ENCODE measurements at regions not wholly inside any gene's neighbourhood (a gene's known extent, or its start where the extent isn't known, plus 50 kb on each side); places are given as distances from the start of the nearest gene placed in this dataset.

DNA sequence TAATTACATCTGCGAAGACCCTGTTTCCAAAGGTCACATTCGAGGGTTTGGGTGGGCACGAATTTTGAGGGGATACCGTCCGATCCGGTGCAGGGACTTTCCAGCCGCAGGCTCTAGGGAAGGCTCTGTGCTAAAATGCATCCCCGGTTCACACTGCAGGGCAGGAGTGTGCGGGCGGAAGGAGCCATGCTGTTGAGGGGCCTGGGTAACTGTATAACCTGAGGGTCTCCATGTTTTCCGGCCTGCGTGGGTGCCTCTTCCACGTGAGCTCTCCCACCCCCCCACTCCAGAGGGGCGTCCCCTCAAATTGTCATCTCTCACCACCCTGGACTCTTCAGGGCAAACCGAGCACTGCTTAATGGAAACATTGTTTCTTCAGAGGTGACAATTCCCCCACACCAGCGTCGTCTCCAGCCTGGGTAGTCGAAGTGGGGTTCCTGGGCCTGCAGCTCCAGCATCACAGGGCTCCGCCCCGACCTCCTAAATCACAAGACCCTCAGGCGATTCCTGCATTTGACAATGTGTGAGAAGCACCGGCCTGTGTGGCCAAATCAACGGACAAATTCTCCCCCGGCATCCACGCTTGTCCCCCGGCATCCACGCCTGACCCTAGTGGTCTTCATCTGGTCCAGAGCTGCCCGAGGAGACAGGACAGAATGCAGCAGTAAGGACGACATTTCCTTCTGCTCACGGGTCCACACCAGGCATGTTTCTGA lies 51.2 kb downstream of the FOXL3 start:
- Histone ChIP-seq H3K36me3 (no peaks in the 10 kb centered on the region), H3K27me3 (no peaks in the 10 kb centered on the region), H3K27ac (peak overlapping the region in 8 of 10 donors; percentile 55 to 77 (median 70)), H3K4me1 (peaks cover 0 to 25% (median 10%) of the 10 kb centered on the region in 9 donors), H3K4me3 (no peak overlapping the region), H3K9me3 (peaks cover 0 to 13% (median 0%) of the 10 kb centered on the region in 11 donors)
- ATAC-seq (no peak), DNase-seq (peak in 1 of 2 donors; percentile 4)
- no peak for TF ChIP-seq CTCF (IDR thresholded peaks at IDR 0.05)
- intact Hi-C loops (cut with DNase I) = no loop called here
- WGBS, 2 donors = 90 to 91% methylated on average over 30 of the region's 30 CpGs

DNA sequence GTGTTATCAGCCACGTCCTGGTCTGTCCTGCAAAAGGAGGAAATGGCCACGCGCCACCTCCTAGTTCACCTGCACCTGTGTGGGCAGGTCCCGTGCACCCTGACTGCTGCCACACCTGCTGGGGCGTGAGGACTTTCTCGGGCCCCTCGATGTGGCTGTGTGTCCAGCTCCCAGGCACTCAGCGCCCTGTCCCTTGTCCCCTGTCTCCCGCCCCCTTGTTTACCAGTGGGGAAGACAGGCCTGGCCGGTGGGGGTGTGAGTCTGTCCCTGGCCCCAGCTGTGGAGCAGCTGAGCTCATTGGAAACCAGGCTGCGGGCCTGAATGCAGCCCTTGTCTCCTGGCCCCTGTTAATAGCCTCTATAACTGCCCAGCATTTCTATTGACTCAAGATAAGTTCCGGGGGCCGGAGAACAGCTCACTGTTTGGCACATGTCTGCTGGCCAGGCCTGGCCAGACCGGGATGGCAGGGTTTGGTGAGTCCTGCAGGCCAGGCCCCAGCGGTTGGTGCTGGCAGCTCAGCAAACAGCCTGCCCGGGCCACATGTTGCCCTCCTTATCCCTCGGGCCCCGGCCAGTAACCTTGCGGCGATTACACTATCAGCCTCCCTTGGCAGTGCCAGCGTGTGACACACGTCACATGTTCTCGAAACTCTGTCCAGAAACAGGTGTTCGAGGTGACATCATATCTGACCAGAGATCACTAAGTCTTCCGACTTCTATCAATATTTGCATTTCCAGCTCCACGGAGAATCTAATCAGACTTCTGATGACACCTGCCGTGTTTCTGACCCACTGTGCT lies 52.1 kb downstream of the FOXL3 start:
- Histone ChIP-seq H3K27me3 (no peaks in the 10 kb centered on the region), H3K36me3 (no peaks in the 10 kb centered on the region), H3K4me1 (peaks cover 0 to 25% (median 10%) of the 10 kb centered on the region in 9 donors), H3K4me3 (no peak overlapping the region), H3K9me3 (peaks cover 0 to 14% (median 0%) of the 10 kb centered on the region in 11 donors), H3K27ac (peak overlapping the region; percentile 7 to 77 (median 69))
- WGBS, 2 donors = 58 to 60% methylated on average over 27 of the region's 27 CpGs
- DNase-seq (peak; percentile 40 to 57), ATAC-seq (peak; percentile 55 to 89 (median 80))
- no peak for TF ChIP-seq CTCF (IDR thresholded peaks at IDR 0.05)
- intact Hi-C loops (cut with DNase I) = no loop called here

GRCh38 chr7:342681-343216 lies 52.8 kb downstream of the FOXL3 start:
- no peak for TF ChIP-seq CTCF (IDR thresholded peaks at IDR 0.05)
- DNase-seq = peak in 1 of 2 donors; percentile 4
- Histone ChIP-seq H3K9me3 (peaks cover 0 to 14% (median 0%) of the 10 kb centered on the region in 11 donors), H3K27me3 (no peaks in the 10 kb centered on the region), H3K36me3 (no peaks in the 10 kb centered on the region), H3K27ac (peak overlapping the region in 9 of 10 donors; percentile 7 to 77 (median 70)), H3K4me3 (no peak overlapping the region), H3K4me1 (peaks cover 0 to 25% (median 10%) of the 10 kb centered on the region in 9 donors)
- 81 to 88% methylated on average over 10 of the region's 10 CpGs for WGBS, 2 donors
- ATAC-seq = peak in 5 of 8 donors; percentile 8 to 19 (median 11)
- intact Hi-C loops (cut with DNase I) = no loop called here

- TF ChIP-seq CTCF (IDR thresholded peaks at IDR 0.05) = no peak
- 81 to 83% methylated on average over 33 of the region's 33 CpGs for WGBS, 2 donors
- DNase-seq = peak in 1 of 2 donors; percentile 2
- no peaks in the 10 kb centered on the region for H3K36me3 ChIP-seq
- H3K4me1 ChIP-seq = peaks cover 0 to 25% (median 10%) of the 10 kb centered on the region in 9 donors
- no peak overlapping the region for H3K4me3 ChIP-seq
- H3K27ac ChIP-seq = peak overlapping the region in 2 of 10 donors; percentile 7 to 73
- intact Hi-C loops (cut with DNase I) = no loop called here
- H3K27me3 ChIP-seq = no peaks in the 10 kb centered on the region
- H3K9me3 ChIP-seq = peaks cover 0 to 14% (median 0%) of the 10 kb centered on the region in 11 donors
- ATAC-seq = no peak
Measured at GRCh38 chr7:343227-343822, 53.4 kb downstream of the FOXL3 start.

All from heart right ventricle (tissue), 16 donors.